HG02678 (cell line): ENCODE measurements at regions not wholly inside any gene's neighbourhood (a gene's known extent, or its start where the extent isn't known, plus 50 kb on each side); places are given as distances from the start of the nearest gene placed in this dataset.

Experiments
- ATAC-seq: cut with Tn5 transposase; IDR thresholded peaks from one replicate; pipeline ENCODE4 v1.9.1; 2021; ENCODE audit warnings: mild to moderate bottlenecking, moderate library complexity; ENCODE audit not compliant: unreplicated experiment

- ATAC-seq, result no peak
Measured at GRCh38 chr14:71586131-71586897, 345.9 kb upstream of the RGS6 start.

GRCh38 chr14:71588028-71588427 is 344.2 kb upstream of the RGS6 start:
- no peak for ATAC-seq

- no peak for ATAC-seq
Measured at GRCh38 chr14:71588576-71589215, 343.5 kb upstream of the RGS6 start.

GRCh38 chr14:71589609-71590008 is 342.6 kb upstream of the RGS6 start:
- no peak for ATAC-seq

GRCh38 chr14:71590131-71590530 is 342.1 kb upstream of the RGS6 start:
- no peak for ATAC-seq

GRCh38 chr14:71591231-71591630 is 341.0 kb upstream of the RGS6 start:
- no peak for ATAC-seq

GRCh38 chr14:71591929-71592328 is 340.3 kb upstream of the RGS6 start:
- ATAC-seq, result no peak

GRCh38 chr14:71592361-71592760 is 339.9 kb upstream of the RGS6 start:
- no peak for ATAC-seq

GRCh38 chr14:71593966-71594365 is 338.3 kb upstream of the RGS6 start:
- no peak for ATAC-seq

- no peak for ATAC-seq
Measured at GRCh38 chr14:71594821-71595220, 337.4 kb upstream of the RGS6 start.

GRCh38 chr14:71595441-71595840 is 336.8 kb upstream of the RGS6 start:
- ATAC-seq, result no peak

GRCh38 chr14:71597287-71597920 is 334.8 kb upstream of the RGS6 start:
- ATAC-seq, result no peak

- ATAC-seq, result peak; percentile 82
Measured at GRCh38 chr14:71597955-71598660, 334.1 kb upstream of the RGS6 start.

GRCh38 chr14:71600309-71600708 is 331.9 kb upstream of the RGS6 start:
- no peak for ATAC-seq

GRCh38 chr14:71602524-71602923 is 329.7 kb upstream of the RGS6 start:
- ATAC-seq, result no peak

- no peak for ATAC-seq
Measured at GRCh38 chr14:71604231-71604630, 328.0 kb upstream of the RGS6 start.

GRCh38 chr14:71606064-71606463 is 326.2 kb upstream of the RGS6 start:
- ATAC-seq, result no peak

GRCh38 chr14:71606575-71606974 is 325.7 kb upstream of the RGS6 start:
- ATAC-seq, result no peak

GRCh38 chr14:71607056-71607455 is 325.2 kb upstream of the RGS6 start:
- no peak for ATAC-seq

GRCh38 chr14:71610149-71610548 is 322.1 kb upstream of the RGS6 start:
- ATAC-seq, result no peak

GRCh38 chr14:71610797-71611196 is 321.4 kb upstream of the RGS6 start:
- ATAC-seq, result no peak
